H9 (cell line): ENCODE measurements at regions not wholly inside any gene's neighbourhood (a gene's known extent, or its start where the extent isn't known, plus 50 kb on each side); places are given as distances from the start of the nearest gene placed in this dataset.

Source experiments
- DNase-seq: peaks from one replicate; pipeline ENCODE4 v3.0.0-alpha.2; 2017
- H2AFZ ChIP-seq: one replicate; pipeline ENCODE4 v1.6.1; 2013; ENCODE audit warnings: mild to moderate bottlenecking, low read length, control low read depth, moderate library complexity
- H2AK5ac ChIP-seq: 2 replicates; pipeline ENCODE4 v1.6.1; 2013; ENCODE audit warnings: low read length, control low read depth, mixed read lengths; ENCODE audit not compliant: insufficient read length
- H2BK120ac ChIP-seq: one replicate; pipeline ENCODE4 v1.6.1; 2013; ENCODE audit warnings: low read depth, mild to moderate bottlenecking, low read length, control low read depth, inconsistent platforms; ENCODE audit not compliant: poor library complexity, severe bottlenecking
- H2BK12ac ChIP-seq: 2 replicates; pipeline ENCODE4 v1.6.1; 2013; ENCODE audit warnings: low read length, control low read depth, mixed read lengths, low read depth; ENCODE audit not compliant: insufficient read length
- H2BK15ac ChIP-seq: 2 replicates; pipeline ENCODE4 v1.6.1; 2013; ENCODE audit warnings: low read depth, low read length, control low read depth
- H2BK20ac ChIP-seq: one replicate; pipeline ENCODE4 v1.6.1; 2013; ENCODE audit warnings: low read depth, mild to moderate bottlenecking, low read length, control low read depth, inconsistent platforms; ENCODE audit not compliant: poor library complexity, severe bottlenecking
- H2BK5ac ChIP-seq: 2 replicates; pipeline ENCODE4 v1.6.1; 2013; ENCODE audit warnings: low read length, control low read depth, mixed read lengths; ENCODE audit not compliant: insufficient read length
- H3K14ac ChIP-seq: 2 replicates; pipeline ENCODE4 v1.6.1; 2013; ENCODE audit warnings: low read length, control low read depth; ENCODE audit not compliant: insufficient read depth
- H3K18ac ChIP-seq: 2 replicates; pipeline ENCODE4 v1.6.1; 2013; ENCODE audit warnings: low read depth, mild to moderate bottlenecking, mixed read lengths, low read length, control low read depth; ENCODE audit not compliant: insufficient read length
- H3K23ac ChIP-seq: 2 replicates; pipeline ENCODE4 v1.6.1; 2013; ENCODE audit warnings: low read length, control low read depth, mixed read lengths, low read depth; ENCODE audit not compliant: insufficient read length
- H3K23me2 ChIP-seq: 2 replicates; pipeline ENCODE4 v1.6.1; 2013; ENCODE audit warnings: low read depth, mild to moderate bottlenecking, mixed read lengths, low read length, control low read depth; ENCODE audit not compliant: insufficient read length, poor library complexity, severe bottlenecking
- H3K27ac ChIP-seq: 2 replicates; pipeline ENCODE4 v1.5.1; 2013; ENCODE audit warnings: low read length, control low read depth, mixed read lengths, low read depth; ENCODE audit not compliant: insufficient read length
- H3K27me3 ChIP-seq: 2 replicates; pipeline ENCODE4 v1.6.1; 2013; ENCODE audit warnings: low read length, control low read depth, inconsistent platforms; ENCODE audit not compliant: insufficient read depth
- H3K4ac ChIP-seq: 2 replicates; pipeline ENCODE4 v1.6.1; 2013; ENCODE audit warnings: low read depth, mild to moderate bottlenecking, control low read depth, inconsistent platforms, low read length, moderate library complexity
- H3K4me1 ChIP-seq: 2 replicates; pipeline ENCODE4 v1.6.1; 2013; ENCODE audit warnings: low read length, control low read depth, inconsistent platforms; ENCODE audit not compliant: insufficient read depth
- H3K4me2 ChIP-seq: 2 replicates; pipeline ENCODE4 v1.6.1; 2013; ENCODE audit warnings: low read length, control low read depth, mixed read lengths; ENCODE audit not compliant: insufficient read length, insufficient read depth
- H3K56ac ChIP-seq: 2 replicates; pipeline ENCODE4 v1.6.1; 2013; ENCODE audit warnings: low read depth, mild to moderate bottlenecking, mixed read lengths, low read length, control low read depth; ENCODE audit not compliant: insufficient read length
- H3K79me1 ChIP-seq: 2 replicates; pipeline ENCODE4 v1.6.1; 2013; ENCODE audit warnings: low read depth, mild to moderate bottlenecking, moderate library complexity, low read length, control low read depth, inconsistent platforms; ENCODE audit not compliant: insufficient read depth, poor library complexity, severe bottlenecking
- H3K79me2 ChIP-seq: 2 replicates; pipeline ENCODE4 v1.6.1; 2013; ENCODE audit warnings: low read length, control low read depth, inconsistent platforms; ENCODE audit not compliant: insufficient read depth
- H3K9ac ChIP-seq: 2 replicates; pipeline ENCODE4 v1.6.1; 2013; ENCODE audit warnings: low read length, control low read depth, mixed read lengths; ENCODE audit not compliant: insufficient read length; ENCODE audit errors: extremely low read depth
- H3K9me3 ChIP-seq: one replicate; pipeline ENCODE4 v1.6.1; 2013; ENCODE audit warnings: low read depth, low read length, inconsistent platforms; ENCODE audit not compliant: control insufficient read depth
- H3T11ph ChIP-seq: one replicate; pipeline ENCODE4 v1.6.1; 2013; ENCODE audit warnings: mild to moderate bottlenecking, low read length, control low read depth, inconsistent platforms
- H4K20me1 ChIP-seq: one replicate; pipeline ENCODE4 v1.6.1; 2013; ENCODE audit not compliant: control insufficient read depth, insufficient read length, insufficient read depth
- H4K5ac ChIP-seq: 2 replicates; pipeline ENCODE4 v1.6.1; 2013; ENCODE audit warnings: low read depth, mild to moderate bottlenecking, mixed read lengths, low read length, control low read depth; ENCODE audit not compliant: insufficient read length
- H4K8ac ChIP-seq: replicated peaks from 2 replicates; pipeline ENCODE4 v1.6.1; 2013; ENCODE audit warnings: low read length, control low read depth, mixed read lengths, low read depth; ENCODE audit not compliant: insufficient read length
- H4K91ac ChIP-seq: 2 replicates; pipeline ENCODE4 v1.6.1; 2013; ENCODE audit warnings: low read depth, mild to moderate bottlenecking, moderate library complexity, mixed read lengths, low read length, control low read depth; ENCODE audit not compliant: insufficient read length
- H3K27ac Mint-ChIP-seq, 3 experiments: 2 replicates in 2 of 3; 3 replicates in 1 of 3; pipeline ENCODE4 v1.8.0; 2020 to 2021; ENCODE audit warnings: mixed read lengths in 3 of 3, mild to moderate bottlenecking in 1 of 3, moderate library complexity in 1 of 3
- H3K27me3 Mint-ChIP-seq: 2 replicates; pipeline ENCODE4 v1.8.0; 2021; ENCODE audit warnings: low read depth, mild to moderate bottlenecking, moderate library complexity, mixed read lengths
- H3K36me3 Mint-ChIP-seq, 3 experiments: 2 replicates in 2 of 3; 3 replicates in 1 of 3; pipeline ENCODE4 v1.8.0; 2020 to 2021; ENCODE audit warnings: low read depth in 3 of 3, mixed read lengths in 3 of 3; ENCODE audit not compliant: insufficient read depth in 1 of 3
- H3K4me1 Mint-ChIP-seq, 2 experiments: 2 replicates each; pipeline ENCODE4 v1.8.0; 2020; ENCODE audit warnings: mixed read lengths in 2 of 2
- H3K4me3 Mint-ChIP-seq, 2 experiments: 2 replicates in 1 of 2; 3 replicates in 1 of 2; pipeline ENCODE4 v1.8.0; 2020 to 2021; ENCODE audit warnings: mild to moderate bottlenecking in 2 of 2, mixed read lengths in 2 of 2, moderate library complexity in 1 of 2
- H3K9me3 Mint-ChIP-seq, 2 experiments: 2 replicates in 1 of 2; 3 replicates in 1 of 2; pipeline ENCODE4 v1.8.0; 2020; ENCODE audit warnings: mild to moderate bottlenecking in 2 of 2, mixed read lengths in 2 of 2, moderate library complexity in 1 of 2
- CTCF ChIP-seq: fragments of 200-600 bp; sonication (generic); conservative IDR thresholded peaks from 3 replicates; pipeline ENCODE4 v1.8.0; 2021; ENCODE audit warnings: antibody characterized with exemption, mild to moderate bottlenecking
- WGBS: extraction: QIAGEN DNeasy Blood & Tissue Kit; methylation state at CpG from one replicate; pipeline ENCODE4 v1.1.7; 2013; ENCODE audit warnings: missing lambda C conversion rate, low lambda C conversion rate, mixed read lengths; ENCODE audit not compliant: insufficient read length; ENCODE audit errors: extremely low coverage; 5-methylcytosine and 5-hydroxymethylcytosine counted together

GRCh38 chr19:5397804-5398692 lies 57.2 kb upstream of the ZNRF4 start:
- Mint-ChIP-seq H3K27ac (peak overlapping the region in 1 of 3 experiments; percentile 80; a peak in 1 of 7 replicates), H3K4me1 (peaks cover 25 to 41% of the 10 kb centered on the region in 2 experiments), H3K4me3 (peak overlapping the region in 1 of 2 experiments; percentile 64; a peak in 3 of 5 replicates), H3K27me3 (peaks cover 69% of the 10 kb centered on the region), H3K36me3 (no peaks in the 10 kb centered on the region), H3K9me3 (peaks cover 0 to 6% of the 10 kb centered on the region in 2 experiments; a peak in 1 of 5 replicates)
- Histone ChIP-seq H3K9me3 (no peaks in the 10 kb centered on the region), H3K4me1 (no peaks in the 10 kb centered on the region), H4K20me1 (no peaks in the 10 kb centered on the region), H4K5ac (no peak overlapping the region), H2BK5ac (no peak overlapping the region), H3K79me1 (no peaks in the 10 kb centered on the region), H3K14ac (no peak overlapping the region; the same call in 1 of the 2 replicates), H3T11ph (no peak overlapping the region), H2BK120ac (no peak overlapping the region), H4K91ac (no peak overlapping the region), H3K4ac (no peak overlapping the region), H3K27ac (no peak overlapping the region), H3K27me3 (no peaks in the 10 kb centered on the region), H2AFZ (no peak overlapping the region), H2AK5ac (no peak overlapping the region), H3K4me2 (peak overlapping the region; percentile 23), H3K9ac (no peak overlapping the region), H2BK15ac (no peak overlapping the region), H2BK20ac (no peak overlapping the region), H3K23me2 (no peaks in the 10 kb centered on the region), H3K18ac (no peak overlapping the region), H4K8ac (no peak overlapping the region), H3K56ac (no peak overlapping the region), H3K23ac (no peak overlapping the region), H2BK12ac (no peak overlapping the region), H3K79me2 (no peaks in the 10 kb centered on the region)
- no CpG with 5 or more reads among the region's 18 CpGs for WGBS
- TF ChIP-seq CTCF = no peak; the same call in 2 of the 3 replicates
- peak; percentile 65 for DNase-seq
